ENCODE measurements at regions not wholly inside any gene's neighbourhood (a gene's known extent, or its start where the extent isn't known, plus 50 kb on each side); places are given as distances from the start of the nearest gene placed in this dataset.

- Histone ChIP-seq H3K36me3 (ENCODE audit: control insufficient read depth, insufficient read depth, low read length) (no peaks in the 10 kb centered on the region), H3K27me3 (ENCODE audit: control insufficient read depth, insufficient read depth, low read length) (no peaks in the 10 kb centered on the region), H3K27ac (ENCODE audit: low read length) (no peak overlapping the region), H3K4me3 (ENCODE audit: low read depth in 2 of 2, low read length in 2 of 2) (no peak overlapping the region), H3K9me3 (ENCODE audit: control insufficient read depth, insufficient read depth, low read depth, low read length) (no peaks in the 10 kb centered on the region), H3K4me1 (ENCODE audit: control insufficient read depth, insufficient read depth, low read length) (no peaks in the 10 kb centered on the region)
- TF ChIP-seq CTCF (IDR thresholded peaks at IDR 0.05) (no peak), TCF7L2 (IDR thresholded peaks at IDR 0.05; ENCODE audit: low read depth, low read length) (no peak), SIN3A (IDR thresholded peaks at IDR 0.05; ENCODE audit: borderline replicate concordance, insufficient read depth, low read depth, low read length) (no peak), POLR2AphosphoS5 (IDR thresholded peaks at IDR 0.05; ENCODE audit: low read depth, low read length) (no peak)
- DNase-seq (ENCODE audit: low read depth, low spot score) (no peak), ATAC-seq (no peak)
- POLR2A ChIA-PET, result no interaction called here
- CTCF ChIA-PET, result no interaction called here
- in situ Hi-C loops (cut with HindIII; ENCODE audit: low pct_unique_long_range_greater_than_20kb, low sequenced_read_pairs), result no loop called here
- no TSS peak for BruUV-seq (replicated peaks)
- intact Hi-C loops (cut with micrococcal nuclease; ENCODE audit: unreplicated experiment), result no loop called here
Observed at GRCh38 chr9:27945386-27945785, 372.1 kb upstream of the C9orf72 start.

GRCh38 chr9:27950382-27950781, 377.1 kb upstream of the C9orf72 start:
- DNase-seq (ENCODE audit: low read depth, low spot score) (no peak), ATAC-seq (no peak)
- Histone ChIP-seq H3K27ac (ENCODE audit: low read length) (no peak overlapping the region), H3K4me1 (ENCODE audit: control insufficient read depth, insufficient read depth, low read length) (no peaks in the 10 kb centered on the region), H3K9me3 (ENCODE audit: control insufficient read depth, insufficient read depth, low read depth, low read length) (no peaks in the 10 kb centered on the region), H3K36me3 (ENCODE audit: control insufficient read depth, insufficient read depth, low read length) (no peaks in the 10 kb centered on the region), H3K4me3 (ENCODE audit: low read depth in 2 of 2, low read length in 2 of 2) (no peak overlapping the region), H3K27me3 (ENCODE audit: control insufficient read depth, insufficient read depth, low read length) (no peaks in the 10 kb centered on the region)
- in situ Hi-C loops (cut with HindIII; ENCODE audit: low pct_unique_long_range_greater_than_20kb, low sequenced_read_pairs), result no loop called here
- ChIA-PET CTCF (no interaction called here), POLR2A (no interaction called here)
- no TSS peak for BruUV-seq (replicated peaks)
- intact Hi-C loops (cut with micrococcal nuclease; ENCODE audit: unreplicated experiment), result no loop called here
- TF ChIP-seq REST (IDR thresholded peaks at IDR 0.05; ENCODE audit: insufficient read depth in 1 of 2, low read depth in 2 of 2, low read length in 1 of 2) (no peak), POLR2AphosphoS5 (IDR thresholded peaks at IDR 0.05; ENCODE audit: low read depth, low read length) (no peak), CTCF (IDR thresholded peaks at IDR 0.05) (no peak), SIN3A (IDR thresholded peaks at IDR 0.05; ENCODE audit: borderline replicate concordance, insufficient read depth, low read depth, low read length) (no peak)

- in situ Hi-C loops (cut with HindIII; ENCODE audit: low pct_unique_long_range_greater_than_20kb, low sequenced_read_pairs) (no loop called here), intact Hi-C loops (cut with micrococcal nuclease; ENCODE audit: unreplicated experiment) (no loop called here)
- no TSS peak for BruUV-seq (replicated peaks)
- DNase-seq (ENCODE audit: low read depth, low spot score) (no peak), ATAC-seq (no peak)
- Histone ChIP-seq H3K27me3 (ENCODE audit: control insufficient read depth, insufficient read depth, low read length) (no peaks in the 10 kb centered on the region), H3K4me1 (ENCODE audit: control insufficient read depth, insufficient read depth, low read length) (no peaks in the 10 kb centered on the region), H3K9me3 (ENCODE audit: control insufficient read depth, insufficient read depth, low read depth, low read length) (no peaks in the 10 kb centered on the region), H3K36me3 (ENCODE audit: control insufficient read depth, insufficient read depth, low read length) (no peaks in the 10 kb centered on the region), H3K27ac (ENCODE audit: low read length) (no peak overlapping the region), H3K4me3 (ENCODE audit: low read depth in 2 of 2, low read length in 2 of 2) (no peak overlapping the region)
- POLR2A ChIA-PET, result no interaction called here
- TF ChIP-seq TCF7L2 (IDR thresholded peaks at IDR 0.05; ENCODE audit: low read depth, low read length) (no peak), CTCF (IDR thresholded peaks at IDR 0.05) (no peak), POLR2AphosphoS5 (IDR thresholded peaks at IDR 0.05; ENCODE audit: low read depth, low read length) (no peak), REST (IDR thresholded peaks at IDR 0.05; ENCODE audit: insufficient read depth in 1 of 2, low read depth in 2 of 2, low read length in 1 of 2) (no peak), SIN3A (IDR thresholded peaks at IDR 0.05; ENCODE audit: borderline replicate concordance, insufficient read depth, low read depth, low read length) (no peak)
- CTCF ChIA-PET, result no interaction called here
Observed at GRCh38 chr9:27954858-27955257, 381.6 kb upstream of the C9orf72 start.
